ENCODE measurements at regions not wholly inside any gene's neighbourhood (a gene's known extent, or its start where the extent isn't known, plus 50 kb on each side); places are given as distances from the start of the nearest gene placed in this dataset.

DNA sequence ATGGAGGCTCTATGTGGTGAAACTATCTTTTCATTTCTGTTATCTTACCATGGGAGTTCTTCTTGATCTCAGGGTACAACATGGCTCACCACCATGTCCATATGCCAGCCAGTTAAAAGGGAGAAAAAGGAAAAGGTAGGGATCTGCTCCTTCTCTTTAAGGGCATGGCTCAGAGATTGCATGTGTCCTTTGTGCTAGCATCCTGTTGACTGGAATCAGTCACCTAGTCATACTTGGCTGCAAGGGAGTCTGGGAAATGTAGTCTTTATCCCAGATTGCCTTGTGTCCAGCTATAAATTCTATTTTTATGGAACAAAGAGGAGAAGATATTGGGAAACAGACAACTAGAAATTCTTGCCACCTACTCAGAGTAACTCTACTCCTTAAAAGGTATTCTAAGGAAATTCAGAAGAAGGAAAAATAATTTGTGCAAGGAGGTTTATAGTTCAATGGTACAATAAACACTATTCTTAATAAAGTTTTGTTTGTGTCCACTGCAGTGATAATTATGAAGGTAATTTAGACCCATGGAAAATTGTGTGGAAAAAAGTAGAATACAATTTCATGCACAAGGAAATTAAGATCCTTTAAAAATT, 86.4 kb upstream of the RPH3A start:
- TF ChIP-seq, protein P1, sequence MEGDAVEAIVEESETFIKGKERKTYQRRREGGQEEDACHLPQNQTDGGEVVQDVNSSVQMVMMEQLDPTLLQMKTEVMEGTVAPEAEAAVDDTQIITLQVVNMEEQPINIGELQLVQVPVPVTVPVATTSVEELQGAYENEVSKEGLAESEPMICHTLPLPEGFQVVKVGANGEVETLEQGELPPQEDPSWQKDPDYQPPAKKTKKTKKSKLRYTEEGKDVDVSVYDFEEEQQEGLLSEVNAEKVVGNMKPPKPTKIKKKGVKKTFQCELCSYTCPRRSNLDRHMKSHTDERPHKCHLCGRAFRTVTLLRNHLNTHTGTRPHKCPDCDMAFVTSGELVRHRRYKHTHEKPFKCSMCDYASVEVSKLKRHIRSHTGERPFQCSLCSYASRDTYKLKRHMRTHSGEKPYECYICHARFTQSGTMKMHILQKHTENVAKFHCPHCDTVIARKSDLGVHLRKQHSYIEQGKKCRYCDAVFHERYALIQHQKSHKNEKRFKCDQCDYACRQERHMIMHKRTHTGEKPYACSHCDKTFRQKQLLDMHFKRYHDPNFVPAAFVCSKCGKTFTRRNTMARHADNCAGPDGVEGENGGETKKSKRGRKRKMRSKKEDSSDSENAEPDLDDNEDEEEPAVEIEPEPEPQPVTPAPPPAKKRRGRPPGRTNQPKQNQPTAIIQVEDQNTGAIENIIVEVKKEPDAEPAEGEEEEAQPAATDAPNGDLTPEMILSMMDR (IDR thresholded peaks at IDR 0.05 in 2 of 3, conservative IDR thresholded peaks at IDR 0.05 in 1 of 3; ENCODE audit: borderline replicate concordance in 1 of 3, insufficient read depth in 1 of 3, low read depth in 2 of 3, low read length in 2 of 3): no peak
- no peak for TF ChIP-seq ZNF274 (IDR thresholded peaks at IDR 0.05; ENCODE audit: low read depth, low read length)
- TF ChIP-seq EGR1 (IDR thresholded peaks at IDR 0.05; ENCODE audit: low read depth): no peak
- TF ChIP-seq, protein P2, sequence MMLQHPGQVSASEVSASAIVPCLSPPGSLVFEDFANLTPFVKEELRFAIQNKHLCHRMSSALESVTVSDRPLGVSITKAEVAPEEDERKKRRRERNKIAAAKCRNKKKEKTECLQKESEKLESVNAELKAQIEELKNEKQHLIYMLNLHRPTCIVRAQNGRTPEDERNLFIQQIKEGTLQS (IDR thresholded peaks at IDR 0.05): no peak
- TF ChIP-seq EZH2 (IDR thresholded peaks at IDR 0.05): no peak
- TF ChIP-seq YY1 (IDR thresholded peaks at IDR 0.05; ENCODE audit: extremely low read depth, insufficient replicate concordance, low read depth, low read length): no peak
- TF ChIP-seq EZH2phosphoT487 (IDR thresholded peaks at IDR 0.05; ENCODE audit: borderline replicate concordance): no peak
- no peak for TF ChIP-seq POLR2A (IDR thresholded peaks at IDR 0.05; ENCODE audit: borderline replicate concordance, extremely low read depth, insufficient read depth, insufficient read length)
- no peak for TF ChIP-seq REST (IDR thresholded peaks at IDR 0.05; ENCODE audit: low read depth)
- TF ChIP-seq ZFX (IDR thresholded peaks at IDR 0.05): no peak
